ENCODE measurements at regions not wholly inside any gene's neighbourhood (a gene's known extent, or its start where the extent isn't known, plus 50 kb on each side); places are given as distances from the start of the nearest gene placed in this dataset.

DNA sequence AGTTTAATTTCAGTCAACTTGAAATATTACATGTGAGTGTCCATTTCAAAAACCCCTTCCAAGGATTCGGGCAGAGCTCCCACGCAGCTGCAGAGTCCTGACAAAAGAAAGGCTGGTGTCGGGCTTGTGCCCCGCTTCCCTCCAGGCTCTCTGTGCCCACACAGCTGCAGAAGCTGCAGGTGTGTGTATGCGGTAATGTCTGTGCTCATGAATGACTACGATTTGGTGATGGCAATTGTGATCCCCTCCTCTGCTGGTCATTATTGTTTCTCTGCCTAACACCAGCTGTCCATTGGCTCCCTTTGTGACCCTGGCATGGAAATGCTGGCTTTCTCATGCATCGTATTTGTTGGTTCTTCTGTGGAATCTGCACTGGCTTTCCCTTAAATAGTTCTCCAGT is 224.8 kb downstream of the NUP35 start:
- TF ChIP-seq, protein P1, sequence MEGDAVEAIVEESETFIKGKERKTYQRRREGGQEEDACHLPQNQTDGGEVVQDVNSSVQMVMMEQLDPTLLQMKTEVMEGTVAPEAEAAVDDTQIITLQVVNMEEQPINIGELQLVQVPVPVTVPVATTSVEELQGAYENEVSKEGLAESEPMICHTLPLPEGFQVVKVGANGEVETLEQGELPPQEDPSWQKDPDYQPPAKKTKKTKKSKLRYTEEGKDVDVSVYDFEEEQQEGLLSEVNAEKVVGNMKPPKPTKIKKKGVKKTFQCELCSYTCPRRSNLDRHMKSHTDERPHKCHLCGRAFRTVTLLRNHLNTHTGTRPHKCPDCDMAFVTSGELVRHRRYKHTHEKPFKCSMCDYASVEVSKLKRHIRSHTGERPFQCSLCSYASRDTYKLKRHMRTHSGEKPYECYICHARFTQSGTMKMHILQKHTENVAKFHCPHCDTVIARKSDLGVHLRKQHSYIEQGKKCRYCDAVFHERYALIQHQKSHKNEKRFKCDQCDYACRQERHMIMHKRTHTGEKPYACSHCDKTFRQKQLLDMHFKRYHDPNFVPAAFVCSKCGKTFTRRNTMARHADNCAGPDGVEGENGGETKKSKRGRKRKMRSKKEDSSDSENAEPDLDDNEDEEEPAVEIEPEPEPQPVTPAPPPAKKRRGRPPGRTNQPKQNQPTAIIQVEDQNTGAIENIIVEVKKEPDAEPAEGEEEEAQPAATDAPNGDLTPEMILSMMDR (IDR thresholded peaks at IDR 0.05), result no peak
- TF ChIP-seq POLR2A (IDR thresholded peaks at IDR 0.05) (no peak), EP300 (IDR thresholded peaks at IDR 0.05) (no peak), POLR2AphosphoS5 (IDR thresholded peaks at IDR 0.05) (no peak)
